ENCODE measurements at regions not wholly inside any gene's neighbourhood (a gene's known extent, or its start where the extent isn't known, plus 50 kb on each side); places are given as distances from the start of the nearest gene placed in this dataset.

DNA sequence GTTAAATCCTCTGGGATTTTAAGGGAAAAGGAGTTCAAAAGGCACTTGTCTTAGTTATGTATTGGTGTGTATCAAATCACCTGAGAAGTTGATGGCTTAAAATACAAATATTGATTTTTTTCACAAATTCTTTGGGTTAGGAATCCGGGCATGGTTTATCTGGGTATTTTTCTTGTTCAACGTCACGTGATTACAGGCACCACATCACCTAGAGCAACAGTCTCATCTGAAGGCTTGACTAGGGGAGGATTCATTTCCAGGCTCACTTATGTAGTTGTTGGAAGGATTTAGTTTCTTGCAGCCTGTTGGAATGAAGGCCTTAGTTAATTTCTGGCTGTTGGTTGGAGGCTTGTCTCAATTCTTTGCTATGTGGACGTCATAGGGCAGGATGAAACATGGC, 326.1 kb downstream of the STIM2 start:
- 11% methylated on average over 4 of the region's 4 CpGs for WGBS (ENCODE audit: low lambda C conversion rate)
- no peaks in the 10 kb centered on the region for H3K9me2 ChIP-seq
- no peaks in the 10 kb centered on the region for H4K20me1 ChIP-seq (ENCODE audit: insufficient read depth)
- no peaks in the 10 kb centered on the region for H3K36me3 ChIP-seq (replicated peaks in 1 of 2; ENCODE audit: control insufficient read depth in 1 of 2, insufficient read depth in 2 of 2, low read length in 1 of 2)
- POLR2A ChIA-PET, result no interaction called here
- no peak overlapping the region for H2AFZ ChIP-seq (ENCODE audit: low read depth)
- CTCF ChIA-PET, result no interaction called here
- H3K27ac ChIP-seq (ENCODE audit: low read depth in 2 of 2, low read length in 1 of 2), result no peak overlapping the region
- no peaks in the 10 kb centered on the region for H3K9me3 ChIP-seq
- H3K79me2 ChIP-seq (ENCODE audit: insufficient read depth), result no peaks in the 10 kb centered on the region
- no peak for DNase-seq
- no peaks in the 10 kb centered on the region for H3F3A ChIP-seq (replicated peaks; ENCODE audit: insufficient read depth)
- H3K4me3 ChIP-seq (ENCODE audit: low read depth in 2 of 2, low read length in 1 of 2), result no peak overlapping the region
- H3K27me3 ChIP-seq (ENCODE audit: insufficient read depth), result no peaks in the 10 kb centered on the region
- H3K4me1 ChIP-seq (ENCODE audit: control insufficient read depth in 1 of 2, insufficient read depth in 2 of 2, low read depth in 1 of 2, low read length in 1 of 2), result no peaks in the 10 kb centered on the region
- no peak overlapping the region for H3K9ac ChIP-seq
- H3K4me2 ChIP-seq, result no peak overlapping the region
- TF ChIP-seq YY1 (IDR thresholded peaks at IDR 0.05; ENCODE audit: low read depth), result no peak
- no peak for TF ChIP-seq TEAD4 (IDR thresholded peaks at IDR 0.05; ENCODE audit: borderline replicate concordance, insufficient read depth)
- TF ChIP-seq, protein P1, sequence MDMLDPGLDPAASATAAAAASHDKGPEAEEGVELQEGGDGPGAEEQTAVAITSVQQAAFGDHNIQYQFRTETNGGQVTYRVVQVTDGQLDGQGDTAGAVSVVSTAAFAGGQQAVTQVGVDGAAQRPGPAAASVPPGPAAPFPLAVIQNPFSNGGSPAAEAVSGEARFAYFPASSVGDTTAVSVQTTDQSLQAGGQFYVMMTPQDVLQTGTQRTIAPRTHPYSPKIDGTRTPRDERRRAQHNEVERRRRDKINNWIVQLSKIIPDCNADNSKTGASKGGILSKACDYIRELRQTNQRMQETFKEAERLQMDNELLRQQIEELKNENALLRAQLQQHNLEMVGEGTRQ (IDR thresholded peaks at IDR 0.05; ENCODE audit: borderline replicate concordance, low read depth, low read length), result no peak
- TF ChIP-seq TAF1 (IDR thresholded peaks at IDR 0.05; ENCODE audit: borderline replicate concordance, low read depth, low read length), result no peak
- TF ChIP-seq GABPA (IDR thresholded peaks at IDR 0.05; ENCODE audit: low read depth), result no peak
- no peak for TF ChIP-seq MXI1 (IDR thresholded peaks at IDR 0.05; ENCODE audit: low read depth, low read length)
- TF ChIP-seq, protein P2, sequence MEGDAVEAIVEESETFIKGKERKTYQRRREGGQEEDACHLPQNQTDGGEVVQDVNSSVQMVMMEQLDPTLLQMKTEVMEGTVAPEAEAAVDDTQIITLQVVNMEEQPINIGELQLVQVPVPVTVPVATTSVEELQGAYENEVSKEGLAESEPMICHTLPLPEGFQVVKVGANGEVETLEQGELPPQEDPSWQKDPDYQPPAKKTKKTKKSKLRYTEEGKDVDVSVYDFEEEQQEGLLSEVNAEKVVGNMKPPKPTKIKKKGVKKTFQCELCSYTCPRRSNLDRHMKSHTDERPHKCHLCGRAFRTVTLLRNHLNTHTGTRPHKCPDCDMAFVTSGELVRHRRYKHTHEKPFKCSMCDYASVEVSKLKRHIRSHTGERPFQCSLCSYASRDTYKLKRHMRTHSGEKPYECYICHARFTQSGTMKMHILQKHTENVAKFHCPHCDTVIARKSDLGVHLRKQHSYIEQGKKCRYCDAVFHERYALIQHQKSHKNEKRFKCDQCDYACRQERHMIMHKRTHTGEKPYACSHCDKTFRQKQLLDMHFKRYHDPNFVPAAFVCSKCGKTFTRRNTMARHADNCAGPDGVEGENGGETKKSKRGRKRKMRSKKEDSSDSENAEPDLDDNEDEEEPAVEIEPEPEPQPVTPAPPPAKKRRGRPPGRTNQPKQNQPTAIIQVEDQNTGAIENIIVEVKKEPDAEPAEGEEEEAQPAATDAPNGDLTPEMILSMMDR (IDR thresholded peaks at IDR 0.05), result no peak
- no peak for TF ChIP-seq SIN3A (IDR thresholded peaks at IDR 0.05; ENCODE audit: borderline replicate concordance, low read depth, low read length)
- TF ChIP-seq, protein P3, sequence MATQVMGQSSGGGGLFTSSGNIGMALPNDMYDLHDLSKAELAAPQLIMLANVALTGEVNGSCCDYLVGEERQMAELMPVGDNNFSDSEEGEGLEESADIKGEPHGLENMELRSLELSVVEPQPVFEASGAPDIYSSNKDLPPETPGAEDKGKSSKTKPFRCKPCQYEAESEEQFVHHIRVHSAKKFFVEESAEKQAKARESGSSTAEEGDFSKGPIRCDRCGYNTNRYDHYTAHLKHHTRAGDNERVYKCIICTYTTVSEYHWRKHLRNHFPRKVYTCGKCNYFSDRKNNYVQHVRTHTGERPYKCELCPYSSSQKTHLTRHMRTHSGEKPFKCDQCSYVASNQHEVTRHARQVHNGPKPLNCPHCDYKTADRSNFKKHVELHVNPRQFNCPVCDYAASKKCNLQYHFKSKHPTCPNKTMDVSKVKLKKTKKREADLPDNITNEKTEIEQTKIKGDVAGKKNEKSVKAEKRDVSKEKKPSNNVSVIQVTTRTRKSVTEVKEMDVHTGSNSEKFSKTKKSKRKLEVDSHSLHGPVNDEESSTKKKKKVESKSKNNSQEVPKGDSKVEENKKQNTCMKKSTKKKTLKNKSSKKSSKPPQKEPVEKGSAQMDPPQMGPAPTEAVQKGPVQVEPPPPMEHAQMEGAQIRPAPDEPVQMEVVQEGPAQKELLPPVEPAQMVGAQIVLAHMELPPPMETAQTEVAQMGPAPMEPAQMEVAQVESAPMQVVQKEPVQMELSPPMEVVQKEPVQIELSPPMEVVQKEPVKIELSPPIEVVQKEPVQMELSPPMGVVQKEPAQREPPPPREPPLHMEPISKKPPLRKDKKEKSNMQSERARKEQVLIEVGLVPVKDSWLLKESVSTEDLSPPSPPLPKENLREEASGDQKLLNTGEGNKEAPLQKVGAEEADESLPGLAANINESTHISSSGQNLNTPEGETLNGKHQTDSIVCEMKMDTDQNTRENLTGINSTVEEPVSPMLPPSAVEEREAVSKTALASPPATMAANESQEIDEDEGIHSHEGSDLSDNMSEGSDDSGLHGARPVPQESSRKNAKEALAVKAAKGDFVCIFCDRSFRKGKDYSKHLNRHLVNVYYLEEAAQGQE (IDR thresholded peaks at IDR 0.05; ENCODE audit: low read depth, low read length), result no peak
- no peak for TF ChIP-seq FOSL2 (IDR thresholded peaks at IDR 0.05; ENCODE audit: borderline replicate concordance, low read depth)
- TF ChIP-seq ELF1 (IDR thresholded peaks at IDR 0.05), result no peak
- no peak for TF ChIP-seq GATA2 (CRISPR knock-in tag; IDR thresholded peaks at IDR 0.05)
- TF ChIP-seq, protein P4, sequence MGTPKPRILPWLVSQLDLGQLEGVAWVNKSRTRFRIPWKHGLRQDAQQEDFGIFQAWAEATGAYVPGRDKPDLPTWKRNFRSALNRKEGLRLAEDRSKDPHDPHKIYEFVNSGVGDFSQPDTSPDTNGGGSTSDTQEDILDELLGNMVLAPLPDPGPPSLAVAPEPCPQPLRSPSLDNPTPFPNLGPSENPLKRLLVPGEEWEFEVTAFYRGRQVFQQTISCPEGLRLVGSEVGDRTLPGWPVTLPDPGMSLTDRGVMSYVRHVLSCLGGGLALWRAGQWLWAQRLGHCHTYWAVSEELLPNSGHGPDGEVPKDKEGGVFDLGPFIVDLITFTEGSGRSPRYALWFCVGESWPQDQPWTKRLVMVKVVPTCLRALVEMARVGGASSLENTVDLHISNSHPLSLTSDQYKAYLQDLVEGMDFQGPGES (IDR thresholded peaks at IDR 0.05; ENCODE audit: low read depth, low read length), result no peak
- TF ChIP-seq NFIC (IDR thresholded peaks at IDR 0.05; ENCODE audit: borderline replicate concordance), result no peak
- TF ChIP-seq, protein P5, sequence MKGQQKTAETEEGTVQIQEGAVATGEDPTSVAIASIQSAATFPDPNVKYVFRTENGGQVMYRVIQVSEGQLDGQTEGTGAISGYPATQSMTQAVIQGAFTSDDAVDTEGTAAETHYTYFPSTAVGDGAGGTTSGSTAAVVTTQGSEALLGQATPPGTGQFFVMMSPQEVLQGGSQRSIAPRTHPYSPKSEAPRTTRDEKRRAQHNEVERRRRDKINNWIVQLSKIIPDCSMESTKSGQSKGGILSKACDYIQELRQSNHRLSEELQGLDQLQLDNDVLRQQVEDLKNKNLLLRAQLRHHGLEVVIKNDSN (IDR thresholded peaks at IDR 0.05; ENCODE audit: borderline replicate concordance, low read depth), result no peak
- TF ChIP-seq, protein P6, sequence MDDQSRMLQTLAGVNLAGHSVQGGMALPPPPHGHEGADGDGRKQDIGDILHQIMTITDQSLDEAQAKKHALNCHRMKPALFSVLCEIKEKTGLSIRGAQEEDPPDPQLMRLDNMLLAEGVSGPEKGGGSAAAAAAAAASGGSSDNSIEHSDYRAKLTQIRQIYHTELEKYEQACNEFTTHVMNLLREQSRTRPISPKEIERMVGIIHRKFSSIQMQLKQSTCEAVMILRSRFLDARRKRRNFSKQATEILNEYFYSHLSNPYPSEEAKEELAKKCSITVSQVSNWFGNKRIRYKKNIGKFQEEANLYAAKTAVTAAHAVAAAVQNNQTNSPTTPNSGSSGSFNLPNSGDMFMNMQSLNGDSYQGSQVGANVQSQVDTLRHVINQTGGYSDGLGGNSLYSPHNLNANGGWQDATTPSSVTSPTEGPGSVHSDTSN (IDR thresholded peaks at IDR 0.05), result no peak
- no peak for TF ChIP-seq POLR2AphosphoS5 (IDR thresholded peaks at IDR 0.05; ENCODE audit: low read depth, low read length)
- TF ChIP-seq, protein P7, sequence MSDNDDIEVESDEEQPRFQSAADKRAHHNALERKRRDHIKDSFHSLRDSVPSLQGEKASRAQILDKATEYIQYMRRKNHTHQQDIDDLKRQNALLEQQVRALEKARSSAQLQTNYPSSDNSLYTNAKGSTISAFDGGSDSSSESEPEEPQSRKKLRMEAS (IDR thresholded peaks at IDR 0.05; ENCODE audit: low read depth), result no peak
- no peak for TF ChIP-seq EZH2phosphoT487 (IDR thresholded peaks at IDR 0.05; ENCODE audit: borderline replicate concordance, low read depth)

Measured in SK-N-SH (cell line).